ENCODE measurements at regions not wholly inside any gene's neighbourhood (a gene's known extent, or its start where the extent isn't known, plus 50 kb on each side); places are given as distances from the start of the nearest gene placed in this dataset.

DNA sequence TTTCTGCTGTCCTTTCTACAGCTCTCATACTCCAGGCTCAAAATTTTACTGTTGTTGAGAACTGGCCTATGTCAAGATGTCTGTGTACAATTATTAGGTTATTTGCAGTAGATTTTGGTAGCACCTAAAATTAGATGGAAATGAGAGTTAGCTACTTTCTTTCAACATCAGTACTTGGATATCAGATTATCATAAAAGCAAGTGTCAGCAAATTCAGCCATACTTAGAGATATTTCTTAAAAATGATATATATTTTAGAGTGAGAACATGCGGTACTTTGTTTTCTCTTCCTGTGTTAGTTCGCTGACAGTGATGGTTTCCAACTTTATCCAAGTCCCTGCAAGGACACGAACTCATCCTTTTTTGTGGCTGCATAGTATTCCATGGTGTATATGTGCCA is 351.8 kb upstream of the LRRC7 start:
- H3K4me1 Mint-ChIP-seq (ENCODE audit: low read depth), result no peaks in the 10 kb centered on the region
- no peaks in the 10 kb centered on the region for H3K4me1 ChIP-seq (ENCODE audit: insufficient read depth, low read length)
- DNase-seq (no peak), ATAC-seq (ENCODE audit: poor library complexity) (no peak)
- TF ChIP-seq CTCF (IDR thresholded peaks at IDR 0.05), result no peak
- H3K27ac ChIP-seq (ENCODE audit: low read depth in 1 of 2, low read length in 2 of 2), result no peak overlapping the region
- no peaks in the 10 kb centered on the region for H3K36me3 ChIP-seq (ENCODE audit: insufficient read depth, low read length)
- no peaks in the 10 kb centered on the region for H3K36me3 Mint-ChIP-seq (ENCODE audit: low read depth)
- no peak overlapping the region for H3K4me3 Mint-ChIP-seq
- no peaks in the 10 kb centered on the region for H3K27me3 Mint-ChIP-seq
- no peak overlapping the region for H3K27ac Mint-ChIP-seq
- peaks cover 0 to 10% of the 10 kb centered on the region in 2 experiments for H3K9me3 ChIP-seq (ENCODE audit: control insufficient read depth in 1 of 2, insufficient read depth in 1 of 2, low read length in 2 of 2)
- H3K9me3 Mint-ChIP-seq, result peaks cover 3% of the 10 kb centered on the region
- POLR2A ChIA-PET, result no interaction called here
- CTCF ChIA-PET, result no interaction called here
- no peaks in the 10 kb centered on the region for H3K27me3 ChIP-seq (ENCODE audit: control insufficient read depth in 1 of 2, insufficient read depth in 2 of 2, low read length in 2 of 2)
- intact Hi-C loops (cut with DNase I, micrococcal nuclease), result no loop called here
- H3K4me3 ChIP-seq (ENCODE audit: low read length), result no peak overlapping the region

GRCh38 chr1:69220672-69221071 is 347.1 kb upstream of the LRRC7 start:
- no peaks in the 10 kb centered on the region for H3K9me3 Mint-ChIP-seq
- H3K4me3 Mint-ChIP-seq, result no peak overlapping the region
- CTCF ChIA-PET, result no interaction called here

DNA sequence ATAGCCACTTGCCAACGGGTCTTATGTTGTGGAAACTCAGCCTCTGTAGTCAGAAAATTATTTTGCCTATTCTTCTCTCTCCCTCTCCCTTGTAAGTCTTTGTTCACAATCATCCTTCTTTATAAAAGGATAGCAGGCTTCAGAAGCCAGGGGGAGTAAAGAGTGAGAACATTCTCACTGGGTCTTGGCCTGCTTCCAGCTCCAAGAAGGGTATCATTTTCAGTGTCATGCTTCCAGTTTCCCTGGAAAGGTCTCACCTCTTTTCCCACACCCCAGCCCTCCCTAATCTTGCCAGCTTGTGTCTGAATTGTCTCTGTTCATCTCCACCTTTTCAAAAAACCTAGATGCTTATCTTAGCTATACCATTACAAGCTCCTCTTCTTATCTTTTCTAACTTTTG is 346.2 kb upstream of the LRRC7 start:
- Histone ChIP-seq H3K4me3 (ENCODE audit: low read length) (no peak overlapping the region), H3K27me3 (ENCODE audit: control insufficient read depth in 1 of 2, insufficient read depth in 2 of 2, low read length in 2 of 2) (no peaks in the 10 kb centered on the region), H3K27ac (ENCODE audit: low read depth in 1 of 2, low read length in 2 of 2) (no peak overlapping the region), H3K9me3 (ENCODE audit: control insufficient read depth in 1 of 2, insufficient read depth in 1 of 2, low read length in 2 of 2) (peaks cover 0 to 5% of the 10 kb centered on the region in 2 experiments), H3K4me1 (ENCODE audit: insufficient read depth, low read length) (no peaks in the 10 kb centered on the region), H3K36me3 (ENCODE audit: insufficient read depth, low read length) (no peaks in the 10 kb centered on the region)
- POLR2A ChIA-PET, result no interaction called here
- Mint-ChIP-seq H3K9me3 (no peaks in the 10 kb centered on the region), H3K27me3 (no peaks in the 10 kb centered on the region), H3K4me1 (ENCODE audit: low read depth) (no peaks in the 10 kb centered on the region), H3K4me3 (no peak overlapping the region), H3K36me3 (ENCODE audit: low read depth) (no peaks in the 10 kb centered on the region), H3K27ac (no peak overlapping the region)
- DNase-seq (no peak), ATAC-seq (ENCODE audit: poor library complexity) (no peak)
- CTCF ChIA-PET, result no interaction called here
- TF ChIP-seq CTCF (IDR thresholded peaks at IDR 0.05), result no peak
- intact Hi-C loops (cut with DNase I, micrococcal nuclease), result no loop called here

More at GRCh38 chr1:69220672-69221071, 347.1 kb upstream of the LRRC7 start:
- POLR2A ChIA-PET, result no interaction called here
- intact Hi-C loops (cut with DNase I, micrococcal nuclease), result no loop called here
- Histone ChIP-seq H3K4me1 (ENCODE audit: insufficient read depth, low read length) (no peaks in the 10 kb centered on the region), H3K27me3 (ENCODE audit: control insufficient read depth in 1 of 2, insufficient read depth in 2 of 2, low read length in 2 of 2) (no peaks in the 10 kb centered on the region), H3K36me3 (ENCODE audit: insufficient read depth, low read length) (no peaks in the 10 kb centered on the region), H3K9me3 (ENCODE audit: control insufficient read depth in 1 of 2, insufficient read depth in 1 of 2, low read length in 2 of 2) (peaks cover 0 to 5% of the 10 kb centered on the region in 2 experiments), H3K4me3 (ENCODE audit: low read length) (no peak overlapping the region), H3K27ac (ENCODE audit: low read depth in 1 of 2, low read length in 2 of 2) (no peak overlapping the region)
- ATAC-seq (ENCODE audit: poor library complexity), result no peak
- Mint-ChIP-seq H3K36me3 (ENCODE audit: low read depth) (no peaks in the 10 kb centered on the region), H3K27ac (no peak overlapping the region), H3K27me3 (no peaks in the 10 kb centered on the region), H3K4me1 (ENCODE audit: low read depth) (no peaks in the 10 kb centered on the region)
- no peak for TF ChIP-seq CTCF (IDR thresholded peaks at IDR 0.05)
- no peak for DNase-seq
